HG03097 (cell line): ENCODE measurements at regions not wholly inside any gene's neighbourhood (a gene's known extent, or its start where the extent isn't known, plus 50 kb on each side); places are given as distances from the start of the nearest gene placed in this dataset.

Experiments used
- ATAC-seq: cut with Tn5 transposase; IDR thresholded peaks from one replicate; pipeline ENCODE4 v1.9.1; 2021; ENCODE audit not compliant: unreplicated experiment, low FRiP score

DNA sequence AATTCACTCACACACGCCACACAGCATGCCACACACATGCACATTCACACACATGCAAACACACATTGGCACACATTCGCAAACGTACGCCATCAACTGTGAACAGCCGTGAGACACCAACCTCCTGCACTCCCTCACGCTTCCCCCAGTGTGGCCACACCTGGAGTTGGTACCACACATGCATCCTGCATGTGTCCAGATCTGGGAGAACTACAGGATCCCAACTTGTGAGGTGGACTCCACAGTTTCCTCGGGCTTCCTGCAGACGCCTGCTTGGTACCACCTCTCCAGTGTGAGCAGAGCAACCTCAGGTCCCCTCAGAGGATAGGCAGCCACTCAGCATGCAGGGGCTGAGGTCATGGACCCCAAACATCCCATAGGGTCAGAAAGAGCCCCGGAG, 239.0 kb downstream of the EIPR1 start:
- no peak for ATAC-seq

DNA sequence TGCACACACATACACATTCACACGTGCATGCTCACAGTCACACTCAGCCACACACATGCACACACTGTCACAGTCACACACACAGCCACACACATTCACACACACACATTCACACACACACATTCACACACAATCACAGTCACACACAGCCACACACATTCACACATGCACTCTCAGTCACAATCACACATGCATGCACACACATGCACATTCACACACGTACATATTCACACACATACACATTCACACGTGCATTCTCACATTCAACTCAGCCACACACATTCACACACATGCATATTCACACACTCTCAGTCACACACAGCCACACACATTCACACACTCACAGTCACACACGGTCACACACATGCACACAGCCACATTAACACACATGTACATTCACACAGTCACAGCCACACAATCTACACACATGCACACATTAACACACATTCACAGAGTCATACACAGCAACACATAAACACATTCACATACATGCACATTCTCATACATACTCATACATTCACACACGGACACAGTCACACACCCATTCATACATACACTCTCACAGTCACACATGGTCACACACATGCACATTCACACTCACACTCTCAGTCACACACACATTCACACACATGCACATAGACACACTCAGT, 239.8 kb downstream of the EIPR1 start:
- no peak for ATAC-seq

DNA sequence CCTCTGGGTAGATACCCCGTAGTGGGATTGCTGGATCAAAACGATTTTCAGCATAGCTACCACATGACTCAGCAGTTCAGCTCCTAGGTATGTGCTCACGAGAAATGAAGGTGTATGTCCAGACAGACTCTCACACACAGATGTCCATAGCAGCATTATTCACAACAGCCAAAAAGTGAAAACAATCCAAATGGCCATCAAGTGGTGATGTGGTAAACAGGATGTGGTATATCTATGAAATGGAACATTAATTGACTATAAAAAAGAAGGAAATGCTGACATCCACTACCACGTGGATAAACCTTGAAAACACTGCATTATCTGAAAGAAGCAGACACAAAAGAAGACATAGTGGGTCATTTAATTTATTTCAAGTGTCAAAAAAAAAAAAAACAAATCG, 241.9 kb downstream of the EIPR1 start:
- ATAC-seq: no peak

DNA sequence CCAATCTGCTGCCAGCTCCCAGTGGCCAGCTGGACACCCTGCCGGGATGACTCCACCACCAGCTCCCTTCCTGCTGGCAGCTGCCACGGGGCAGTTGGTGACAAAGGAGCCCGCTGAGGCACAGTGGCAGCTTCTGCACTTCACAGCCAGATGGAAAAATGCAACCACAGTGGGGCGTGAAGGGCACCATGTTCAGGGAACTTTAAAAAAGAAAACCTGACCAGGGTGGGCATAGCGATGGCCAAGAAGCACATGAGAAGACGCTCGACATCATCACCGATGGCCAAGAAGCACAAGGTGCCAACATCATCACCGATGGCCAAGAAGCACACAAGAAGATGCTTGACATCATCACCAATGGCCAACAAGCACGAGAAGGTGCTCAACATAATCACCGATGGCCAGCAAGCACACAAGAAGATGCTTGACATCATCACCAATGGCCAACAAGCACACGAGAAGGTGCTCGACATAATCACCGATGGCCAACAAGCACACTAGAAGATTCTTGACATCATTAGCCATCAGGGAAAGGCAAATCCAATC, 243.5 kb downstream of the EIPR1 start:
- ATAC-seq: no peak

DNA sequence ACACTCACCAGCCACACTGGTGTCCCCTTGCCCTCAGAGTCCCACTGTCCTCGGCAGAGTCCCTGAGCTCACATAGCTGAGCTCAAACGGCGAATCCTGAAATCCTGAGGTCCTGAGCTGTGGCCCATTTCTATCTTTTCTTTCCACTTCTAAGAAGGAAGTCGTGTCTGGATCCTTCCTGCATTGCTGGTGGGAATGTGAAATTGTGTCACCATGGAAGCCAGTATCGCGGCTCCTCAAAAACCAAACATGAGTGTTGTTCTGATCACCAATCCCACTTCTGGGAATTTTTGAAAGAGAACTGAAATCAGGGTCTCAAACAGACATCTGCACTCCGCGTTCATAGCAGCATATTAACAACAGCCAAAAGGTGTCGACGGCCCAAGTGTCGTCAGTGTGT, 244.7 kb downstream of the EIPR1 start:
- no peak for ATAC-seq

DNA sequence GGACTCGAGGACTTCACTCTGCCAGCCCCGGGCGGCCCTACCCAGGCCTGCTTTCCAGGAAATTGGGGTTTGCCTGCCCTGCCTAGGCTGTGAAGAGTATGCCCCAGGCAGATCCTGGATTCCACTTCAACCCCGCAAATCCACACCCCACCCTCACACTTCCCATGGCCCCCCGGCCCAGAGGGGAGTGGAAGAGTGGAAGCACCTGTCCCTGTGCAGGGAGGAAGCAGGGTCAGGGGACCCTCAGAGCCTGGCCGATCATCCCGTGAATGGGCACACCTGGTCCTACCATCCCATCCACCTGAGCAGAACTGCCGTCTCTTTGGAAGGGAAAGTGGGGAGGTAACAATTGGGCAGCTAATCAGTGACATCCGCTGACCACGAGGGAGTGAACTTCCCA, 245.2 kb downstream of the EIPR1 start:
- no peak for ATAC-seq

DNA sequence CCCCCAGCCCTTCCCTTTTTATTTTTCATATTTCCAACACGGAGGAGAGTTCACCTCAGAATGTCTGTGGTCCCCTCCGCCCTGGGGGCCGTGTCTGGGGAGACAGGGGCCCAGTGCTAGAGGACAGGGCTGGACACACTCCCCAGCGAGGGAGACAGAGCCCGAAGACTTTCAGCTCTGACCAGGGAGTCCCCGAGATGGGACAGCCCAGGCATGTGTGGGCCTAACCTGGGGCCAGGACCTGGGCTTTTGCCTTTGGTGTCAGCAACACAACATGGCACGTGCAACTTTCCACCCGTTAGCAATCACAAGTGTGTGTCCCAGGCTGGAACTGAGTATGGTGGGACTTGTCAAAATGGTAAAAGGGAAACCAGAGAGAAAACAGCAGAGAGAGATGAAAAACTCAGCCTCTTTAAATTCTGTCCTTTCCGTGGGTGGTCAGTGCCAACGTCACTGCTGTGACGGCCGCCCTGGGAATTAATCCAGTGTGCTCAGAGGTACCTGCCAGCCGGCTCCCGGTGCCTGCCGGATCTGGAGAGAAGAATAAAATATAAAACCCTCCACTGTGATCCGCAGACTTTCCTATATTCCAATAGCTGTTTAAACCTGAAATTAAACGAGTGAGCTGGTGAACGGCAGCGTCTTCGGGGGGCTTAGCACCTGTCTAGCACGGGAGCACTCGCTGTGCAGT, 245.8 kb downstream of the EIPR1 start:
- ATAC-seq: no peak

DNA sequence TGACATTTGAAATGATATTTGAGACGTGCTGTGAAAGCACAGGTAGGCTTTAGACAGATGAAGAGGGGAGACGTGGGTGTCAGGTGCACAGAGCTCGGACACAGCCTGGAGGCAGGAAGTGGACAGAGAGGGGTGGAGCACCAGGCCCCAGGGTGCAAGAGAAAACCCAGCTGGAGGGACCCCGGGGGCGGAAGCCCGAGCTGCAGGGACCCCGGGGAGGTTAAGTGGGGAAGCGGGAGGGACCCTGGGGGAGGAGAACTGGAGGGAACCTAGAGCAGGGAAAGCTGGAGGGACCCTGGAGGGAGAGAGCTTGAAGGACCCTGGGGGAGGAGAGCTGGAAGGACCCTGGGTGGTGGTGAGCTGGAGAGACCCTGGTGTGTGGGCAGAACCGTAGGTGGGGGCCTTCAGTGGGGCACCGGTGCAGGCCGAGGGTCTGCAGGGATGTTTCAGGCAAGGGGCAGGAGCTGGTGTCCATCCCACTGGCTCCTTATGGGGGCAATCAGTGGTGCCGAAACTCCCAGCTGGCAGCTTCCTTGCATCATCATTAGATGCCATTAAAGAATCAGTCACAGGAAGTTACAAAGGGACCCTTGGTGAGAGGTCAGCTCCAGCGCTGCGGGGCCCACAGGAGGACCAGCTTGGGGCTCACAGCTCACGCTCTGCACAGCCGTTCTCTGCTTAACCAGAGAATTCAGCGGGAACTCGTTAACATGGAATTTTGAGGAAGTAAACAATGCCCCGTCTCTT, 246.6 kb downstream of the EIPR1 start:
- no peak for ATAC-seq

DNA sequence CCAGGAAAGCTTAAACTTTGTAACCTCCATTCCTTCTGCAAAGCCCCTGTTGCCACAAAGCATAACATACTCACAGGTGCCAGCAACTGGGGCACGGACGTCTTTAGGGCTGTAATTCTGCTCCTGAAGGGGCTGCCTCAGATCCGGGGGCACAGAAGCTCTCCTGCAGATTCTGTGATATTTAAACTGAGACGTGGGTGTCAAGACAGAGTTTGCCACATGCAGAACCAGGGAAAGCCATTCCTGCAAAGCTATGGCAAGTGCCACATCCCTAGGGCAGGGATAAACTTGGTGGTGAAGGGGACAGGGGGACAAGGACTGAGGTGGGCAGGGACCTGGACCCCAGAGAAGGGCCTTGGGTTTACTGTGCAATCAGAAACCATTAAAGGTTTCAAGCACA, 247.2 kb downstream of the EIPR1 start:
- ATAC-seq: no peak

DNA sequence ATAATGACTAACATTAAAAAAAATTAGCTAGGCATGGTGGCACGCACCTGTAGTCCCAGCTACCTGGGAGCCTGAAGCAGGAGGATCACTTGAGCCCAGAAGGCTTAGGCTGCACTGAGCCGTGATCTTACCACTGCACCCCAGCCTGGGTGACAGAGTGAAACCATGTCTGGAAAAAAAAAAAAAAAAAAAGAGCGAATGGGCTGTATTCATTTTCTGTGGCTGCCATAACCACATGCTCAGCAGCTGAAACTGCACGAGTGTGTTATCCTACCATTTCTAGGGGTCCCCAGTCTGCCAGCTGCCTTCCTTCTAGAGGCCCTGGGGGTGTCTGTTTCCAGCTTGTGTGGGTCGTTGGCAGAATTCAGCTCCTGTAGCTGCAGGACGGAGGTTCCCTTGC, 247.8 kb downstream of the EIPR1 start:
- ATAC-seq: no peak

DNA sequence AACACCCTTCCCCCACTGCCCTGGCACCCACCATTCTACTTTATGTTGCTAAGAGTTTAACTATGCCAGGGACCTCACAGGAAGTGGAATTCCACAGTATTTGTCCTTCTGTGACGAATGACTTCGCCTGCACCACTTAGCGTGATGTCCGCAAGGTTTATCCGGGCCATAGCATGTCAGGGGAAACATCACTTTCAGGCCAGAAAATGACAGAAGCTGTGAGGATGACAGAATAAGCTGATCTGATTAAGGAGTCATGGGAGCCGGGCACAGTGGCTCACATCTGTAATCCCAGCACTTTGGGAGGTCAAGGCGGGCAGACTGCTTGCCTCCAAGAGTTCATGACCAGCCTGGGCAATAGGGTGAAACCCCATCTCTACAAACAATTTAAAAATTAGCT, 248.8 kb downstream of the EIPR1 start:
- ATAC-seq: no peak

DNA sequence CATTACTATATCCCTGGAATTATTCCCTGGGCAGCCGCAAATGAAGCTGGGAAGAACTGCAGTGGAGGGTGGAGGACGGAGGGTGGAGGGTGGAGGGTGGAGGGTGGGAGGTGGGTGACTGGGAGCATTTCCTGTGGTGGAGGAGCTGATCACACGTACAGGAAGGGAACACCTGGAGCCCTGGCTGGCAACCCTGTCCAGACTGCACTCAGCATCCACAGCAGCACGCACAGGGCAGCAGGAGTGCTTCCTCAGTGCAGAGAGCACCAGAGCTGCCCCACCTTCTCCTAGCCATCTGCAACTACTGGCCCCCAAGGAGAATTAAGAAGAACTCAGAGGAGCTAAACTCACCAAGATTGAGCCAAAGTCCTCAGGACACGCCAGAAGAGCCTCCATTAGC, 249.9 kb downstream of the EIPR1 start:
- ATAC-seq: no peak

DNA sequence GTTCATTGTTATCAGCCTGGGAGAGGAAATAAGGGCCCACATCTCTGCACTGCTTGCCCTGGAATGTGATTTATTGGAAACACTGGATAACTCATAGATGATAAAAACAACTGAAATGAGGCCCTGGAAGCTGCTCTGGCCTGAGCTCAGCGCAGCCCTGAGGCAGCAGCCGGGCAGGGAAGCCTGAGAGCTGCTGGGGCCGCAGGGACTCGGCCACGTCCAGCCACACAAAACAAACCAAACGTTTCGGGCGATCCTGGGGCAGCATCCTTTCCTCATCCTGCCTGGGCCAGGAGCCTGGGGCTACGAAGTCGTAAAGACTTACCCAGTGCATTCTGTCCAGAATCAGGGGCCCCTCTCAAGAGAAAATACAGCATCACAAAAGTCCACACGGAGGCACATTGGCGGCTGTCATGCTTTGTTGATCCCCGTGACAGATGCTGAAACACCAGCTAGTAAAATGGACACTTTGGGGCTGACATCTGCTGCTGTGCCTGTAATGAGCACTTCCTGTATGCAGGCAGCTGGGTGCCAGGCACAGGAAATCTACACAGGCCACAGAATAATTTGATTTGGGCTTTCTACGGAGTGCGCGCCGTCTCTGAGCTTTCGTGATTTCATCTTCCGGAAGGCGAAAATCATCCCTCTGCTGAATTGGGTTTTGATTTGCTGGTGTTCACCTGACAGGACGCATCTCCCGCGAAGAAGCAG, 250.6 kb downstream of the EIPR1 start:
- no peak for ATAC-seq

DNA sequence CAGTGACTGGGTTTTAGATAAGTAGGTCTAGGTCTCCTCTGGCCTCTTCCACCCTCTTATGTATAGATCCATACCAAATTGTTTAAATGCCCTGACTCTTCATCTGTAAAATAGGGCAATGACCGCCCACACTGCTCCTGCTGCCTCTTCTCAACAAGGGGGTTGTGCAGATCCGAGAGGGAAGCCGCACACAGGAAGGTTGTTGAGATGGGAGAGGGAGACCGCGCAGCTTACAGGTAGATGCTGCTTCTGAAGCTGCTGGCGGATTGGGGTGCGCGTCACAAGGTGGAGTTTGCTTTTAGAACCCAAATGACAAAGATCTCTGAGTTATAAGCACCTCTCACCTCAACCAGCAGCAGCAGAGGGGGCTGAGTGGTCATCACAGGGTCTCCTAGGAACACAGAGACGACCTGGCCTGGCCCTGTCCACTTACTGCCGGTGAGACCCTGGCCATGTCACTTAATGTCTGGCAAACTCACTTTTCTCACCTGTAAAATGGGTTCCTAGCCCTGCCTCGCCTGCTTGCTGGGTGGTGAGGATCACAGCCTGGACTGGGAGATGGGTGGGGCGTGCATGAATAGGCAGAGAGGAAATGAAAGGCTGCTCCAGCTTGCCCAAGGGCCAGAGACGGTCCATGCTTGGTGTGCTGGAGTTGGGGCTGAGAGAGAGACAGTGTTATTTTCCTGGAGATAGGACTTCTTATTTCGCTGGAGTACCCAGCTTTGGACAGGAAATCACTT, 251.3 kb downstream of the EIPR1 start:
- ATAC-seq: no peak

DNA sequence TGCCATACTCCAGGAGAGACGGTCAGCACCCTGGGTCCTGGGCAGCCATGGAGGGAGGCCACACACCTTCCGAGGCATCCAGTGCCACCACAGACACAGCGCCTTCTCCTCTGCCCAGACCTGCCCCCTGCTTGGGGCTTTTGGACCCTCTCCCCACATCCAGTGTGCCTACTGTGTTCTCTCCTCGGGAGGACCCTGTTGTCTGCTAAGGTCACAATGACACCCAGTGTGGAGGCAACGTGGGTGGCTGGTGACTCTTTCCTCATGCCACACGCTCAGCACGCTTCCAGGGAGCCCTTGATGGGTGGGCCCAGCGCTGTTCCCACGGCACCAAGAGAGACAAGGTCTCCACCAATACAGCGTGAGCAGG, 251.9 kb downstream of the EIPR1 start:
- ATAC-seq: no peak

DNA sequence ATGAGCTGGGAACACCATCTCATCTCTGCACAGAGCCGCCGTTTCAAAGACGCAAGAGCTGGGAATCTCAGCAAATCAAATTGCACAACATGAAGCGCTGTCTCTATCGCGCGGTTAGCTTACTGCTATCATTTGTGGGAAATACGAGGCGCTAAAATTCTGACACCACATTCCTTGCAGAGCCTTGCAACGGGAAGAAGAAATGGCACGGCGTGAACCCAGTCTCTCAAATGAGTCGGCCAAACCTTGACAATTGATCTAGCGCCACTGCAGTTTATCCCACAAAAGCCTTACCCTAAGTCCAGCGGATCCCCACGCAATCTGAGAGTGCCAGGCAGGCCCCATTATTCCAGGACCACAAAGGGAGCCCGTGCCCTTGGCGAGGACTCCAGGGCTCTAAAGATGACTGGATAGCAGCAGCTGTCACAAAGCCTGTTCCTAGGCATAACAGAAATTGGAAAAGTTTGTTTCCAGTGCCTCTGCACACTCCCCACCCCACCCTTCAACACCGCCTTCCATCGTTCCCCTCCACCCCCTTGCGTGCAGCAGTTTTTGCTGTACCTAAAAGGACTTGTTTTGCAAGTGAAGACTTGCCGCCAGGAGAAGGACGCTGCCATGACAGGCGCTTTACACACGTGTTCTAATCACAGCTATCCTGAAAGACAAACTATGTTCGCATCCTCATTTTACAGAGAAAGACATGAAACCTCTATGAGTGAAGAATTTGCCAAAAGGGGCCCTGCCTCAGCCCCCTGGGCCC, 252.4 kb downstream of the EIPR1 start:
- no peak for ATAC-seq

DNA sequence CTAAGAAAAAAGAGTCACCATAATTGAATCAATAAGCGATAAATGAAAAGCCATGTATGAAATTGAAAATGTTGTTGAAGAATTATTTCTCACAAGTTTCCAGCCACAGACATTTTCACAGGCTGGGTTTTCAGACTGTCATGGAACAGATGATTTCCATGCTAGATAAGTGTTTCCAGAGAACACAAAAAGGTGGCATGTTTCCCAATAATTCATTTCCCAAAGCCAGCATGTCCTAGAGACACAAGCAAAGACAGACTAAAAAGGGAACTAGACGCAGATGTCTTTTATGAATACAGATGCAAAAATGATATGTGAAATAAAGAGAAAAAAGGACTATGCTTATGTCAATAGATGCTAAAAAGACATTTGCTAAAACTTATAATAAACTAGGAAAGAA, 255.1 kb downstream of the EIPR1 start:
- ATAC-seq: no peak

DNA sequence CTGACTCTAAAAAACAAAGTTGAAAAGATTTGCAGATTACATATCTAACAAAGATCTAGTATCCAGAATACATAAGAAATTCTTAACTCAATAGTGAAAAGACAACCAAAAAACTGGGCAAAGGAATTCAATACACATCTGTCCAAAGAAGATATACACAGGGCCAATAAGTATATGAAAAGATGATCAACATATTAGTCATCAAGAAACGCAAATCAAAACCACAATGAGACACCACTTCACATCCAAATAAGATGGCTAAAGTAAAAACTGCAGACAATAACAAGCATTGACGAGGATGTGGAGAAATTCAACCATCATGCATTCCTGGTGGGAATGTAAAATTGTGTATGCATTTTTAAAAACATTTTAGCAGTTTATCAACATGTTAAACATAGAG, 256.0 kb downstream of the EIPR1 start:
- no peak for ATAC-seq

DNA sequence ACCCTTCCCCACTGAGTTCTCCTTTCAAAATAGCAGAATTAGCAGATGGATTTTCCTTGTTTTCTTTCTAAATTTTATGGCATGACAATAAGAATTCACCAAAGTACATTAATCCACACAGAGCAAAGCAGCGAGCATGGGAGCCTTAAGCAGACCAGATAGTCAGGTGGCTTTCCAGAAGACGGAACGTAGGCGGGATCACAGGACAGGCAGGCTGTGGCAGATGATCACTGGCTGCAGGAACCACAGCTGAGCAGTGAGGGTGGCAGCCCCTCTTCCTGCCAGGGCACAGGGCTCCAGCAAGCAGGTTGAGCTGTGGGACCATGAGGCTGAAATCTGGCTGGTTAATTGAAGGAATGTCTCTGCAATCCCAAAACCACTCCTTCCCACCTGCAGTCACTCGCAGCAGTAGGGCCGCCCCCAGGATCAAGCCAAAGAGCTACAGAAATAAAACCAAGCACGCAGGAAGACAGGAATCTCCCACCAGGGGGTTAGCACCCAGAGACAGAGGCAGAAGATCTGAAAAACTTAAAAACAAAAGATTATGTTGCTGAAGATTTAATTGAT, 259.9 kb downstream of the EIPR1 start:
- no peak for ATAC-seq
